Activated T-cell treated with anti-CD3 and anti-CD28 coated beads for 24 hours (primary cell): ENCODE measurements at regions not wholly inside any gene's neighbourhood (a gene's known extent, or its start where the extent isn't known, plus 50 kb on each side); places are given as distances from the start of the nearest gene placed in this dataset.
"Not testable (repeated sequence)": the region's sequence is repeated elsewhere in the genome, so short reads cannot be mapped to it uniquely, and the experiment has no call there.

Experiments used
- DNase-seq: peaks from one replicate; pipeline ENCODE4 v3.0.0-alpha.2; 2020; ENCODE audit warnings: low read depth

DNA sequence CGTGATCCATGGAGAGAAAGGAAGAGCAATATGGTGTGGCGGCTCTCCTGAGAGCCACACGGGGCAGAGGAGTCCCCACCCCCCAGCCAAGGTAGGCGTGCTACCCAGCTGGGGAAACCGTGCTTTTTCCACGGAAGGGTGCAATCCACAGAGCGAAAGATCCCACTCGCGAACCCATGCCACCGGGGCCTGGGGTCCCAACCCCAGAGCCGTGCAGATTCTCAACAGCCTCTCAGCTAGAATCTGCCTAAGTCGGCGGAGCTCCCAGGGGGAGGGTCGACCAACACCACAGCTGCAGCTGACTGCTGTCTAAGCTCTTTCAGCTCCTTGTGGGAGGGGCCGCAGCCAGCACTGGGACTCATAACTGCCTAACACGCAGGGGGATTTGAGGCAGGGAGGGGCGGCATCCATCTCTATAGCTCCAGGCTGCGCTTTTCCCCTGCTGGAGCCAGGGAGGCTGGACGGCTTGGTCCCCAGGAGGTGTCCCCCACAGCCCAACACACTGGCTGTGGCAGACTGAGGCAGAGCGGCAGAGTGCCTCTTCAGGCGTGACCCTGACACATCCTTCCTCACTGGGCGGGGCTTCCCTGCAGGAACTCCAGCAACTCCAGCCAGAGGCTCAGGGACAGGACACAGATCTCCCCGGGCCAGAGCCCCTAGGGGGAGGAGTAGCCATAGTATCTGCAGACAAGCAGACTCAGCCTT lies 107.6 kb upstream of the ZBTB20 start:
- no peak for DNase-seq

DNA sequence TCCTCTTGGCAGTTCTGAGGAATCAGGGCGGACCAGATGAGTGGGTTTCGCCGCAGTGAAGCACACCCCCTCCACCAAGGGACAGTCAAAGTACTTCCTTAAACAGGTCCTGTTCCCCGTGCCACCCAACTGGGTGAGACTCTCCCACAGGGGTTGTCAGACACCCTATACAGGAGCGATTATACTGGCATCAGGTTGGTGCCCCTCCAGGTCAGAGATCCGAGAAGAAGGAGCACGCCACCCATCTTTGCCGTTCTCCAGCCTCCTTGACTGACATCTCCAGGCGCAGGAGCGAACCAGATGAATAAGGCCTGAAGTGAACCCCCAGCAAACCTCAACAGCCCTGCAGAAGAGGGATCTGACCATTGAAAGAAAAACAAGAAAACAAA lies 108.1 kb upstream of the ZBTB20 start:
- DNase-seq: no peak

DNA sequence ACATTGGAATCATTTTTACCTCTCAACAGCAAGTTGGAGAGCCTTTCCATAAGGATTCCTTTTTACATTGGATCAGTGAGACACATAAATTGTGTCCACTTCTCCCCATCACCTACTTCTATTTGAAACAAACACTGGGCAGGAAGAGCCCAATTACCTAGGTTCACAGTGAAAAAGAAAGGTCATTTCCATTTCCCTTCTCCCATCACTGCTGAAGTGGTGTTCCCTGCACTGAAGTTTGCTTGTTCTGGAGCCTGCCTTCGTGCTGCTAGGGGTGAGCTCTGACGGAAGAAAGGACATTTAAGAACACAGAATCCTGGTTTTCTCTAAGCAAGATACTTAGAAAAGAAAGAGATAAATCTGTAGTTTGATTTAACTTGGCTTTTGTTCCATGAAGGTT lies 123.8 kb upstream of the ZBTB20 start:
- no peak for DNase-seq

DNA sequence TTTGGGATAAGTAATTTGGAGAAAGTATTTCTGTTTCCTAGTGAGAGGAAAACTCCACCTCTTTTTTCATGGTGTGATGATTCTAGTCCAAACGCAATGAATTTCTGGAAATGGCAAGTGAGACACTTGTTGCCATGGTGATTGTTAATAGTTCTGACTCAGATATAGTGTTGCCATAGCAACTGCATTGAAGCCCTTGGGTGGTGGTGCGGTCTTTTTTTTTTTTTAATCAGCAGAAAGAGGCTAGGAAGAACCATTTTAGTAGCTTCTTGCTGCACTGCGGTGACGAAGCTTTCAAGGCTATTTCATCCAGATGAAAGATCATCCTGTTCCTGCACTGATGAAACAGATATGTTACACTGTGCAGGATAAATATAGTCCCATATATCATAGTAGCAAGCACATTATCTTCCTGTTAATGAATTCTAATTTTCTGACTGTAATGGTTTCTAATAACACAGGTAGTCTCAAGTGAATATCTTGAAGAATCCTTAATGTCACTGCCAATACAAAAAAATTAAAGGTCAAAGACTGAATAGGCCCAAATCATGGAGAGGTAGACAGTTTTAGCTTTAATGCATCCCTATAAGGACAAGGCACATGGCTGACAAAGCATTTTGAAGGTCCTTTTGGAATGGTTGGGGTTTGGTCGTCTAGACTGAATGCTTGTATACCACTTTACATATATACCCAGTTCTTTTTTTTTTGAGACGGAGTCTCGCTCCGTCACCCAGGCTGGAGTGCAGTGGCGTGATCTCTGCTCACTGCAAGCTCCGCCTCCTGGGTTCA lies 125.1 kb upstream of the ZBTB20 start:
- no peak for DNase-seq

DNA sequence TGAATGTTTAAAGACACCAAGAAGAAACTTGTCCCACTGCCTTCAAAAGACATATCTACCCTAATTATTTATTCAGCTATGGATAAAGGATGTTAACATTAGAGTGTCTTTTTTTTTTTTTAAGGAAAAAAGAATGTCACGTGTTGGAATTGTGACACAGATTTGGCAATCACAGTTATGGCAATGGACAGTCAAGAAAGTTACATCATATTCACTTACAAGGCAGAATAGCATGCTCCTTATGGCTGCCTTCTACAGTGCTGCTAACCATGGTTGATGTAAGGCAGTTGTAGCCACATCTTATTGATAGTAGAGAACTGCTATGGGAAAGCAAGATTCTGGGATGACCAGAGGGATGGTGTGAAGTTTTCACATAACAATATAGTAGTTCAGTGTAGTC lies 128.8 kb upstream of the ZBTB20 start:
- no peak for DNase-seq

DNA sequence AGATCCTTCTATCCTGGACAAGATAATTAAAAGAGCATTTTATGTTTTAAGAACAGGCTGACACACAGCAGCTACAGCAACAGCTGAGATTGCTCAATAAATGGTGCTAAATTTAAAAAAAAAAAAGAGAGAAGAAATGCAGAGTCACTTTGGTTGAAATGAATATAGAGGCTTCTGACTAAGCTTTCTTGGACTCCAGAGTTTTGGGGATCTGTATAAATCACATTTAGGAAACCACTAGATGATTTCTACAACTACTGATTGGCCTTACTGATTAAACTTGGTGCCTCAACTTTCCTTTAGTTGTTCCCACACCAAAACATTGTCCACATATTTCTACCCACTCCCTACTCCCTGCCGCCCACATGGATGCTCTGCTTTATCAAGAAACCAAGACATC lies 132.9 kb upstream of the ZBTB20 start:
- no peak for DNase-seq

DNA sequence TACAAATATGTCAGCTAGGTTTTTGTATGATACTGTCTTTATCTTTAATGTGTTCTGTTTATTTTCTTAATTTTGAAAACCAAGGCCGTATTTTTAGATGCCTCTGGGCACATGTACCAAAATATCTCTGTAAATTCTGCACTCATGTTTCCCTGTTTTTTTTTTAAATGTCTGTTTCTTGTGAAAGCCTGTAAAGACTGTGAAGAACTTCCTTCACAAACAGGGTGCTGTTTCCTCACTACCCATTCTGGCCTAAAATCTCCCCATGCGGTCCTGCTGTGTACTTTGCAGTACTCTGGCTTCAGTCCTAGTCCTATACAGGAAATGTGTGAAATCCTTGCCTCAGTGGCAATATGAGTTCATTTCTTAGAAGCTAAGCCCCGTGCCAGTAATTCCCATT lies 133.4 kb upstream of the ZBTB20 start:
- DNase-seq: no peak

DNA sequence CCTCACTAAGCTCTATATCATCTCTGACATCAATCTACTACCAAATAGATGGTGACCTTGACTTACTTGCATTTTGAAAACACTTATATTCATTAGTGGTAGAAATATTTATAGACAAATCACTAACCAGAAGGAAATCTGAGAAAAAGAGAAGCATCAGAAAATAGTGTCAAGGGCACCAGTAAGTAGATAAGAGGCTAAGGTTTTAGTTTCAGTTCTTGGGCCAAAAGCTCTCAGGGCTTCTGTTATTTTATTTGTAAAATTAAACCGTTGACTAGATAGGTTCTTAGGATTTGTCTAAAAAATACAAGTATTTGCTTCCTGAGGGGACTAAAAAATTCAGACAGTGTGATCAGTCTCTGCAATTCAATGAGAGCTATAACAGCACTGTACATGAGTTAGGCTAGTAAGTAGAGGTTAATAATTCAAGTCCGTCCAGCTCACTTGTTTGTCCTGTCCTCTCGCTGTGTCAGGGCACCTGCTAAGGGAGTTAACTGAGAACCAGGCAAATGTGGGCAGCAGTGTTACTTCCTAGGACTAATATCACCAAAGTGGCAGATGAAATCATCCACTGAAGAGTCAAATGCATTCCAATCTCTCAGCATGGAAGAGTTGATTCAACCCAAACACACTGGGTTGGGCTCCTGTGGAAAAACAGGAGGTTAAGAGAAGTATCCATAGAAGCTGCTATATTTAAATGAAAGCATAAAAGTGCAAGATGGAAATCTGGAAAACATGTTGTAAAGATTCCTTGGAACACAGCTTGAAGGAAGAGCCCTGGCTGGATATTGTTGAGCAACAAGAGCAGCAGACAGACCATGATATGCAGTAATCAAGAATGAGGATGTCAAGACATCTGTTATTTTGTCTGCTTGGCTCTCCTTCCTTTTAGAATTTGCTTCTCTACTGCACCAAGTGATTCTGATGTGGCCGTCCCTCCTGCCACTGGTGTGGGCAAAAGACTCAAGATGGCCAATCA lies 134.9 kb upstream of the ZBTB20 start:
- no peak for DNase-seq

DNA sequence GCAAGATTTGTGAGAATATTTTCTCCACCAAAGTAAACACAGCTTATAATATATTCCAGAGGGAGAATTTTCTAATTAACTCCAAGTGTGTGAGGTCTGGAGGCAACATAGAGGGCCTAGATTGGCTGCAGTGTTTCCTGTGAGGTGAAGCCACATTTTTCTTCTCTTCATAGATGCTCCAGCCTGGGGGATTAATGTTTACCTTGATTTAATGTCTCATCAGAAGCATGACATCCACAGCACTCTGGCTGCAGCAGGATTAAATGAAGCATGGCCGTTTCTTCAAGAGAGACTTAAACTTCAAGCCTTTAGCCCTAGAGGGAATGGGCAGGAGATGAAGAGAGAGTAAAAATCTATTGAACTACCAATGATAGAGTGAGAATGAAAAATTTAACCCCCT lies 137.9 kb upstream of the ZBTB20 start:
- no peak for DNase-seq

DNA sequence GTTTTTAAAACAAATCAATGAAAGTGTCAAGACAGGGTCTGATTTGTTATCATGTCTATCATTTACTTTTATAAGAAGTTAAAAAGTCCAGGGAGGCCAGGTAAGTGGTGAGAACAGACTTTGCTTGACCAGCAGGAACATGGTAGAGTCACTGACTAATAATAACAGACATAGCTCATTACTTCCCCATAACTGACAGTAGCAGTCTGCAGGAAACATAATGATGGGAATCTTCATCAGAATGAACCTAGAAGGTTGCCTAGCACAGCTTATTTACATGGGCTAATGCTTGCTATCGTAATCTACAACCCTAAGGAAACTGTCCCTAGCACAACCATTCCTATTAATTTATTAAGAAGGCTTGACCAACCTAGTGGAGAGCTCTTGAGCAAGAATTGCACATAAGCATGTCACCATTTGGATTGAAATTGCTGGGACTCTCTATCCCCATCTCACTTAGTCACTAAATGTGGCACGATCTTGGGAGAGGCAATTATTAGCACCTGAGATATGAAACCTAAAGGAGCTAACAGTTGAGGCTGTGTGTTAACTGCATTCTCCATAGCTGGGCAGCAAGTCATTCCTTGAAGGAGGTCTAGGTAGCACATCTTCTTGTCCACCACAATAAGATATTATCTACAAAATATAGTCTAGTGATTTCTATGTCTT lies 139.6 kb upstream of the ZBTB20 start:
- no peak for DNase-seq

DNA sequence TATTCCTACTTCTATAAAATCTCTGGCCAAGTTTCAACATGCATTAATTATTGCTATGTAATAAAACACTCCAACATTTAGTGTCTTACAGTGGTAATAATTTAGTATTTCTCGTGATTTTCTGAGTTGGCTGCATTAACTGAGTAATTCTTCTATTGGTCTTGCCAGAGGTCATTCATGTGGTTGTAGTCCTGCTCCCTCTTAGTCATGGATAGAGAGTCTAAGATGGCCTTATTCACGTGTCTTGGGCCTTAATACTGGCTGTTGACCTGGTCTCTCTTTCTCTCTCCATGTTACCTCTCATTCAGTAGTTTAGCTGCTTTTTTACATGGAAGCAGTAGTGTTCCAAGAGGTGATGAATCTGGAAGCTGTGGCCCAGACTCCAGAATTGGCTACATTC lies 140.1 kb upstream of the ZBTB20 start:
- no peak for DNase-seq

DNA sequence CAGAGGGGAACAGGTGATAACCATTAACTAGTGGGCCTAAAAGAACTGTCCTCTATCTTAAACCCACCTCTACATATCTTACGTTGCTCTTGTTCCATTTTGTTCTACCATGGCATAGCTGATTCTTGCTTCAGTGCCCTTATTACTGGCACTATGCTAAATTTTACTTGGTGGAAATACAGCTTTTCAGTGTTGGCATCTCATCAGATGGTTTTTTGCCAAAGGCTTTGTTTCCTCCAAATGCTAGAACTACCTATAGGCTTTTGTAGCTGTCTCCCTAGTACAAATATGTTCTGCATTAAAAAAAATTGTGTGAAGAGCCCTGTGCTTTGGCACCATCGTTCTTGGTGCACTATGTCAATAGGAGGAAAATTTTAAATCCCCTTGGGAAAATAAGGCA lies 145.0 kb upstream of the ZBTB20 start:
- DNase-seq: no peak

DNA sequence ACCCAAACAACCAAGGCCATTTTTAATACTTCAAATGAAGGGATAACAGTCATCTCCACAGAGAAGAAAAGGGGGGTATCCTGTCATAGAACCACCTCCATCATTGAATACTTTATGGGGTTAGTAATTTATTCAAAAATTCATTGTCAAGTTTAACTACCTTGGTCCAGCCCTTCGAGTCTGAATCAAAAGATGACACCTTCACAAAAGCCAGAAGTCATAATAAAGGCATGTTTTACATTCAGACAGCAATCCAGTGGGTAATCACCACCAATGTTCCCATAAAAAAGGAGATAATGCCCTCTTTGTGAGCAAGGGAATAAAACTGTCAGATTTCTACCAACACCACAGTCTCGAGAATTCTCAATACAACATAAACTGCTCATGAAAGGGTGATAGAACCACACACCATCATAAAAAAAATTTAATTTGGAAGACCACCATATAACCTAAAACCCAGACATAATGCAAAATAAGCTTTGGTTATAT lies 145.6 kb upstream of the ZBTB20 start:
- DNase-seq: no peak

DNA sequence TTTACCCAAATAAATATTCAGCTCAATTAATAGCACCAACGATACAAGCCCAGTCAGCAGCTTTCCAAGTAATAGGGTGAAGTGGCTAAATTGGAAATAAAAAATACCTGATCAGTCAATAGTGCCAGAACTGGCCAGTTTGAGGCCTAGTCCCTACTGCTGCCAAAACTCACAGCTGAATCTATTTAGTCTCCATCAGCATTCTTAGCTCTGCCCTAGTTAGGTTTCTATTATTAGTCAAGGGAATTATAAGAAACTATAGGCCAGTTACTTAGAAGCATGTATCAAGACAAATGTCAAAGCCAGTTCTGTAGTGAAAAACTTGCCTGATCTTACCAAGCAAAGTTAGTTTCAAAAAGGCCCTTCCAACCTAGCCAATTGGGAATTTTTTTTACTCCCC lies 146.2 kb upstream of the ZBTB20 start:
- no peak for DNase-seq

DNA sequence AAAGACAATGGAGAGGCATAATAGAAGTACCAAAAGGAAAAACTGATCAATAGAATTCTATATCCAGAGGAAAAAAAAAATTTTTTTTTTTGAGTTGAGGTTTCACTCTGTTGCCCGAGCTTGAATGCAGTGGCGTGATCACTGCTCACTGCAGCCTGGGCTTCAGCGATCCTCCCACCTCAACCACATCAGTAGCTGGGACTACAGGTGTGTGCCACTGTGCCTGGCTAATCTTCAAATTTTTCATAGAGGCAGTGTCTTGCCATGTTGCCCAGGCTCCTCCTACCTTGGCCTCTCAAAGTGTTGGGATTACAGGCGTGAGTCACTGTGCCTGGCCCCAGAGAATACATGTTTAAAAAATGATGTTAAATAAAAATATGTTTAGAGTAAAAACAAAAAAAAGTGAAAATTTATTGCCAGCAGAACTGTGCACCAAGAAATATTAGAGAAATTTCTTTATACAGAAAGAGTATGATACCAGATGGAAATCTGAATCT lies 154.3 kb upstream of the ZBTB20 start:
- no peak for DNase-seq

DNA sequence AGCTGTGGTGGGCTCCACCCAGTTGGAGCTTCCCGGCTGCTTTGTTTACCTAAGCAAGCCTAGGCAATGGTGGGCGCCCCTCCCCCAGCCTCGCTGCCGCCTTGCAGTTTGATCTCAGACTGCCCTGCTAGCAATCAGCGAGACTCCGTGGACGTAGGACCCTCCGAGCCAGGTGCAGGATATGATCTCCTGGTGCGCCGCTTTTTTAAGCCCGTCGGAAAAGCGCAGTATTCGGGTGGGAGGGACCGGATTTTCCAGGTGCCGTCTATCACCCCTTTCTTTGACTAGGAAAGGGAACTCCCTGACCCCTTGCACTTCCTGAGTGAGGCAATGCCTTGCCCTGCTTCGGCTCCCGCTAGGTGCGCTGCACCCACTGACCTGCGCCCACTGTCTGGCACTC lies 170.9 kb upstream of the ZBTB20 start:
- not testable (repeated sequence) for DNase-seq

DNA sequence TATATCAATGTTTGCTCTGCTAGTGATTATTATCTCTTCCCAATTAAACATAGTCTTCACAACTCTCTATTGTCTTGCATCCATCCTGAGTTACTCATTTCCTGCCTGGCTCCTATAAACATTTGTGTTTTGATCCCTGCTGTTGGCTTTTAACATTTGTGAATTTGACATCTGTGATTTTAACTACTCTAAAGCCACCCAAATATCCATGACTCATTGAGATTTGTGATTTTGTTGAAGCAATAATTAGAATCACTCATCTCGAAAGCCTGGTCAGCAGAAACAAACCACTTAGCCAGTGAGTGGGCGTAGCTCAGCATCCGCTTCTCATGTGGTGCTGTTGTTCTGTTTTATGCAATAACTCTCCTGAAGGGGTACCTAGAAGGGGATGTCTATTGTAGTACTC lies 174.3 kb upstream of the ZBTB20 start:
- no peak for DNase-seq

DNA sequence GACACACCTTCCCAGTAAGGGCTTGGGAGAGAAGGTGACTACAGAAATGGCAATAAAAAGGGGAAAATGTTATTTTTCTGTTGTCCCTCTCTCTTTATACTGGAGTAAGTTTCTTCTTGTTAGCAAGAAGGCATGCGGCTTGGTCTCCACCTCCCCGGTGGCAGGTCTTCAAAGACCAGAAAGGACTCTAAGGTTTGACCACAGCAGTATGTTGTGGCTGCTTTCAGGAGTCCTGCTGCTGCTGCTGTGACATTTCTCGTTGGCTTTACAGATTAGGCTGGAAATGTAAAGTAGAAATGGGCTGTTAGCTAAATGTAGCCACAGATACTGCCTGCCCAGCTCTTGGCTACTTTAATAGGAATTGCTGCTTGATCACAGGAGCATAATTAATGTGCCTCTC lies 175.8 kb upstream of the ZBTB20 start:
- no peak for DNase-seq

DNA sequence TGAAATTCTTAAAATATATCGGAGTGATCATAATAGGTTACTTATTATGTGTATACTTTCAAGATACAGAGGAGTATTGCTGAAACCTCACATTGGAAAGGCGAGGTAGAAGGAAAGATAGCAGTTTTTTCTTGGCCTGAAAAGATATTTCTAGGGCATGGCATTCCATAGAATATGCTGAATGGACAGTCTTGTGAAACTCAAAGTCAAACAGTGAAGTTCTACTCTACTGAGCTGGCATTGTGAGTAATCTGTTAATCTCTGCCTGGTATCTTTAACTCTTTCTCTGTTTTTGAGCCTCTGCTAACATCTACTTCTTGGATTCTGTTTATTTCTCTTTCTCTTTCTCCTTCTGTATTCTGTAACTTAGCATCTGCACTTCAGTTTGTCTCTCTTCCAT lies 176.3 kb upstream of the ZBTB20 start:
- no peak for DNase-seq

DNA sequence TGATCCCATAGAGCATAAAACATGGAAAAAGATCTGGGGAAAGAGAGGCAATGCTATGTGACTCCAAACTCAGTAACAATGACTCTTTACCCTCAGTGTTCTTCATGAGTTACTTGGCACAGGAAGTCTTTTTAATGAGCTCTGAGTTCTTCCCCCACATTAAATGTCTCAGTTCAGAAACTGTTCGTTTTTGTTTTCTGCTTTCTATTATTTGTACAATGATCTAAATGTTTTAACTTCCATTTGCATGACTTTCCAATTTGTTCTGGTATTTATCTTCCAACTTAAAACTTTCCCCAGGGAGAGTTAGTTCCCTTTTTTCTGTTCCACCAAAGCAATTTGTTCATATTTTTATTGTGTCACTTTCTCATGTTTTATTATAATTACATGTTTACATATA lies 177.0 kb upstream of the ZBTB20 start:
- DNase-seq: no peak

DNA sequence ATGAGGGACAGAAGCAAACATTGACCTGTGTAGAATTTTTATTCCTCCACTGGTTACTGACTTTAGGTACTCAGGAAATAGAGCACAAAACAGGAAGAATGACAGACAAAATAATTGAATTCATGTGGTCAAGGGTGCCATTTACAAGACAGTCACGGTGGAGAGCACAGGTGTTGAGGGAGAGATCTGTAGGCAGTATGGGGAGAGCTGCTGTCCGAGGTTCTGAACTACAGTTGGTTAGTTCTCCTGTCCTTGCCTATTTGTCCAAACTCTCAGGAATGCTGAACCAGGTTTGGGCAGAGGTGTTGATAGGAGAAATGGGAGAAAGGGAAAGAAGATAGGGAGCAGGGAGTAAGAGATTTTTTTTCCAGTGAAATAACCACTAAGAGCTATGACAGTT lies 178.5 kb upstream of the ZBTB20 start:
- DNase-seq: no peak

DNA sequence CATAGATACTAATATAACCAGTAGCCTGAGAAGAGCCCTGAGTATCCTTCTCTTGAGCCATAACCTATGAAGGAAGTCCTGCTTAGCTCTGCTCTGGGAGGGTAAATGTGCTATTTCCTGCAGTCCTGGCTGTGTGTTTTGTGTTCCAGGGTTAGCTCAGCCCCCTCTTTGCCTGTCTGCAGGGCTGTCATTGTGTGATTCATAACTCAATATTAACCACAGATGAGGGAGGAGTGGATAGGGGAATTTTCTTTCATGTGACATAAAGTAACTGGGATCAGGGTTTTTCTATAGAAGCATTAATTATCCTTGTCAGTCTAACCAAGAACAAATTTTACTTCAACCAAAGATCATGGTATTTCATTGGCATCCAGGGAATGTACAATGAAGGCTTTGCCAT lies 183.3 kb upstream of the ZBTB20 start:
- DNase-seq: no peak
